GM12872 (cell line): ENCODE measurements at regions not wholly inside any gene's neighbourhood (a gene's known extent, or its start where the extent isn't known, plus 50 kb on each side); places are given as distances from the start of the nearest gene placed in this dataset.

Source experiments
- CTCF ChIP-seq: IDR thresholded peaks from 3 replicates; pipeline ENCODE4 v1.5.1; 2011; ENCODE audit warnings: low read depth, mild to moderate bottlenecking, low read length, moderate library complexity; ENCODE audit not compliant: insufficient read depth

GRCh38 chr3:150285601-150286000, 122.5 kb upstream of the TSC22D2 start:
- no peak for TF ChIP-seq CTCF

DNA sequence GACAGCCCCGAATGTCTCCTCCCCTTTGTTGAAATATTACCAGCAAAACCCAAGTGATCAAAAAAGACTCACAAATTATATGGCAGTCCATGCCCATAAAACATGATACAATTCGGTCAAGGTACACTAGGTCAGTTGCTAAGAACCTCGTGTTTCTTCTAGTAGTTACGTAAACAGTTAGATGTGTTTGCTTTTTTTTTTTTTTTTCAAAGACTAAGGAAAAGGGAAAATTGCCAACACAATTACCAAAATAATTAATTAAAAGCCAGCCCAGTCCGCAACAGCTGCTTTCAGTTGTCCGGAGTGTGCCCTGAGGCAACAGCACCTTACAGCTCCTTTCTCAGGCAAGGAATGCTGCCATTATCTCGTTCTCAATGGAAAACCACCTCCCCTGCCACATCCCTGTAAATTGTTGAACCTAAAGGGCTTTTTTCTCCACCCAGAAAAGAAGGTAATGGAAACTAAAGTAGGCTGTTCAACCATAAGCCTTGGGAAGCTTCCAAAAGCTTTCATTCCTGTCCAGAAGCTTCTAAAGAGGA, 129.2 kb upstream of the TSC22D2 start:
- TF ChIP-seq CTCF: no peak

GRCh38 chr3:150278195-150278594, 129.9 kb upstream of the TSC22D2 start:
- no peak for TF ChIP-seq CTCF

- no peak for TF ChIP-seq CTCF
These were observed 130.7 kb upstream of the TSC22D2 start for GRCh38 chr3:150277444-150277843.

DNA sequence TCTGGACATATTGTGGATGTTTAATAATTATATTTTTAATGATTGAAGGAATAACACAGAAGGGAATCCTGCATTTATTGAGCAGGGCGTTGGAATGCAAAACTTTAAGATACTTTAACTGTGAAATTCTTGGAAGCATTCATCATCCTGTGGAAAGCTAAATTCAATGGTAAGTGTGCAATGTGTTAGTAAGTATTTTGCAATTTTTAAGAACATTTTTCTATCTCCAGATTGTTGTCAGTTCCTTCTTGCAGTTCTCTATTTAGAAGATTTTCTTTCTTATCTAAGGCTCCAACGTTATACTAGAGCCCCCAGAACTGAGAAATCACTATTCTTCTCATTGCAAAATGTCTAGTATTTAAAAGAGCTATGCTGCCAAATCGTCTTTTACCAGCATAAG, 132.2 kb upstream of the TSC22D2 start:
- TF ChIP-seq CTCF: no peak

GRCh38 chr3:150274372-150274771, 133.7 kb upstream of the TSC22D2 start:
- TF ChIP-seq CTCF: no peak

- TF ChIP-seq CTCF: no peak
These were observed 134.7 kb upstream of the TSC22D2 start for GRCh38 chr3:150273396-150273795.

- TF ChIP-seq CTCF: no peak
These were observed 136.5 kb upstream of the TSC22D2 start for GRCh38 chr3:150271591-150271960.
